ENCODE measurements at regions not wholly inside any gene's neighbourhood (a gene's known extent, or its start where the extent isn't known, plus 50 kb on each side); places are given as distances from the start of the nearest gene placed in this dataset.

GRCh38 chr13:26943748-26944147 is 183.2 kb upstream of the GPR12 start:
- Histone ChIP-seq H3K9ac (ENCODE audit: insufficient read length, low read depth) (no peak overlapping the region), H3K36me3 (ENCODE audit: insufficient read depth, insufficient read length, low read length) (no peaks in the 10 kb centered on the region), H3K27me3 (ENCODE audit: insufficient read depth, insufficient read length) (no peaks in the 10 kb centered on the region), H3K4me1 (ENCODE audit: insufficient read depth, insufficient read length) (no peaks in the 10 kb centered on the region), H3K4me3 (ENCODE audit: insufficient read length, low read depth) (no peak overlapping the region), H3K9me3 (ENCODE audit: insufficient read depth, low read length) (no peaks in the 10 kb centered on the region)
- TF ChIP-seq ZNF274 (IDR thresholded peaks at IDR 0.05; ENCODE audit: low read depth, low read length): no peak
- TF ChIP-seq YY1 (IDR thresholded peaks at IDR 0.05; ENCODE audit: insufficient read depth, insufficient read length): no peak
- TF ChIP-seq SUZ12 (IDR thresholded peaks at IDR 0.05; ENCODE audit: extremely low read depth, insufficient read depth, insufficient read length): no peak
- DNase-seq (ENCODE audit: low read depth, low spot score): no peak

GRCh38 chr13:26942184-26942583 is 181.6 kb upstream of the GPR12 start:
- Histone ChIP-seq H3K4me3 (ENCODE audit: insufficient read length, low read depth) (no peak overlapping the region), H3K9ac (ENCODE audit: insufficient read length, low read depth) (no peak overlapping the region), H3K4me1 (ENCODE audit: insufficient read depth, insufficient read length) (no peaks in the 10 kb centered on the region), H3K36me3 (ENCODE audit: insufficient read depth, insufficient read length, low read length) (no peaks in the 10 kb centered on the region), H3K9me3 (ENCODE audit: insufficient read depth, low read length) (0 out of 2 replicates have a peak, but pooled peaks cover 3% of the 10 kb centered on the region), H3K27me3 (ENCODE audit: insufficient read depth, insufficient read length) (no peaks in the 10 kb centered on the region)
- TF ChIP-seq SUZ12 (IDR thresholded peaks at IDR 0.05; ENCODE audit: extremely low read depth, insufficient read depth, insufficient read length) (no peak), ZNF274 (IDR thresholded peaks at IDR 0.05; ENCODE audit: low read depth, low read length) (no peak), YY1 (IDR thresholded peaks at IDR 0.05; ENCODE audit: insufficient read depth, insufficient read length) (no peak)
- DNase-seq (ENCODE audit: low read depth, low spot score): no peak

- Histone ChIP-seq H3K9ac (ENCODE audit: insufficient read length, low read depth) (no peak overlapping the region), H3K4me1 (ENCODE audit: insufficient read depth, insufficient read length) (no peaks in the 10 kb centered on the region), H3K4me3 (ENCODE audit: insufficient read length, low read depth) (no peak overlapping the region), H3K9me3 (ENCODE audit: insufficient read depth, low read length) (peaks cover 10% of the 10 kb centered on the region; the same call in 1 of the 2 replicates), H3K36me3 (ENCODE audit: insufficient read depth, insufficient read length, low read length) (no peaks in the 10 kb centered on the region), H3K27me3 (ENCODE audit: insufficient read depth, insufficient read length) (no peaks in the 10 kb centered on the region)
- no peak for TF ChIP-seq SUZ12 (IDR thresholded peaks at IDR 0.05; ENCODE audit: extremely low read depth, insufficient read depth, insufficient read length)
- no peak for TF ChIP-seq YY1 (IDR thresholded peaks at IDR 0.05; ENCODE audit: insufficient read depth, insufficient read length)
- no peak for TF ChIP-seq ZNF274 (IDR thresholded peaks at IDR 0.05; ENCODE audit: low read depth, low read length)
- no peak for DNase-seq (ENCODE audit: low read depth, low spot score)
These were observed 181.0 kb upstream of the GPR12 start for GRCh38 chr13:26941345-26942174.

GRCh38 chr13:26934096-26934495 is 173.5 kb upstream of the GPR12 start:
- H3K4me1 ChIP-seq (ENCODE audit: insufficient read depth, insufficient read length): no peaks in the 10 kb centered on the region
- H3K27me3 ChIP-seq (ENCODE audit: insufficient read depth, insufficient read length): no peaks in the 10 kb centered on the region
- no peak overlapping the region for H3K9ac ChIP-seq (ENCODE audit: insufficient read length, low read depth)
- DNase-seq (ENCODE audit: low read depth, low spot score): no peak
- H3K9me3 ChIP-seq (ENCODE audit: insufficient read depth, low read length): peaks cover 19% of the 10 kb centered on the region; the same call in 1 of the 2 replicates
- no peaks in the 10 kb centered on the region for H3K36me3 ChIP-seq (ENCODE audit: insufficient read depth, insufficient read length, low read length)
- no peak overlapping the region for H3K4me3 ChIP-seq (ENCODE audit: insufficient read length, low read depth)
- TF ChIP-seq ZNF274 (IDR thresholded peaks at IDR 0.05; ENCODE audit: low read depth, low read length) (no peak), YY1 (IDR thresholded peaks at IDR 0.05; ENCODE audit: insufficient read depth, insufficient read length) (no peak), SUZ12 (IDR thresholded peaks at IDR 0.05; ENCODE audit: extremely low read depth, insufficient read depth, insufficient read length) (no peak)

GRCh38 chr13:26932465-26932864 is 171.9 kb upstream of the GPR12 start:
- H3K9me3 ChIP-seq (ENCODE audit: insufficient read depth, low read length): peaks cover 19% of the 10 kb centered on the region; the same call in 1 of the 2 replicates
- no peak for DNase-seq (ENCODE audit: low read depth, low spot score)
- no peaks in the 10 kb centered on the region for H3K27me3 ChIP-seq (ENCODE audit: insufficient read depth, insufficient read length)
- no peak overlapping the region for H3K9ac ChIP-seq (ENCODE audit: insufficient read length, low read depth)
- TF ChIP-seq YY1 (IDR thresholded peaks at IDR 0.05; ENCODE audit: insufficient read depth, insufficient read length) (no peak), SUZ12 (IDR thresholded peaks at IDR 0.05; ENCODE audit: extremely low read depth, insufficient read depth, insufficient read length) (no peak), ZNF274 (IDR thresholded peaks at IDR 0.05; ENCODE audit: low read depth, low read length) (no peak)
- no peak overlapping the region for H3K4me3 ChIP-seq (ENCODE audit: insufficient read length, low read depth)
- no peaks in the 10 kb centered on the region for H3K36me3 ChIP-seq (ENCODE audit: insufficient read depth, insufficient read length, low read length)
- no peaks in the 10 kb centered on the region for H3K4me1 ChIP-seq (ENCODE audit: insufficient read depth, insufficient read length)

- H3K36me3 ChIP-seq (ENCODE audit: insufficient read depth, insufficient read length, low read length): no peaks in the 10 kb centered on the region
- H3K9me3 ChIP-seq (ENCODE audit: insufficient read depth, low read length): no peaks in the 10 kb centered on the region
- DNase-seq (ENCODE audit: low read depth, low spot score): peak; percentile 51
- H3K9ac ChIP-seq (ENCODE audit: insufficient read length, low read depth): peak overlapping the region; percentile 32
- TF ChIP-seq SUZ12 (IDR thresholded peaks at IDR 0.05; ENCODE audit: extremely low read depth, insufficient read depth, insufficient read length) (no peak), ZNF274 (IDR thresholded peaks at IDR 0.05; ENCODE audit: low read depth, low read length) (no peak), YY1 (IDR thresholded peaks at IDR 0.05; ENCODE audit: insufficient read depth, insufficient read length) (no peak)
- no peaks in the 10 kb centered on the region for H3K4me1 ChIP-seq (ENCODE audit: insufficient read depth, insufficient read length)
- H3K27me3 ChIP-seq (ENCODE audit: insufficient read depth, insufficient read length): no peaks in the 10 kb centered on the region
- H3K4me3 ChIP-seq (ENCODE audit: insufficient read length, low read depth): no peak overlapping the region
These were observed 169.6 kb upstream of the GPR12 start for GRCh38 chr13:26929971-26930730.

GRCh38 chr13:26927511-26927910 is 166.9 kb upstream of the GPR12 start:
- no peak for DNase-seq (ENCODE audit: low read depth, low spot score)
- H3K4me1 ChIP-seq (ENCODE audit: insufficient read depth, insufficient read length): no peaks in the 10 kb centered on the region

More at GRCh38 chr13:26927511-26927910, 166.9 kb upstream of the GPR12 start:
- TF ChIP-seq YY1 (IDR thresholded peaks at IDR 0.05; ENCODE audit: insufficient read depth, insufficient read length): no peak
- Histone ChIP-seq H3K27me3 (ENCODE audit: insufficient read depth, insufficient read length) (no peaks in the 10 kb centered on the region), H3K9me3 (ENCODE audit: insufficient read depth, low read length) (no peaks in the 10 kb centered on the region), H3K36me3 (ENCODE audit: insufficient read depth, insufficient read length, low read length) (no peaks in the 10 kb centered on the region), H3K4me3 (ENCODE audit: insufficient read length, low read depth) (no peak overlapping the region), H3K9ac (ENCODE audit: insufficient read length, low read depth) (no peak overlapping the region)
